T-helper 17 cell (primary cell): ENCODE measurements at regions not wholly inside any gene's neighbourhood (a gene's known extent, or its start where the extent isn't known, plus 50 kb on each side); places are given as distances from the start of the nearest gene placed in this dataset.

Experiments used
- ATAC-seq: fragments of 150-1000 bp; cut with Tn5 transposase; 2 replicates; pipeline ENCODE4 v1.10.0; 2021; ENCODE audit warnings: mild to moderate bottlenecking, moderate library complexity
- DNase-seq, 3 donors: peaks; one replicate each; pipeline versions ENCODE4 v3.0.0 to v3.0.0-alpha.2; 2020 to 2021
- H3K9me3 ChIP-seq: one replicate; pipeline ENCODE4 v1.7.0; 2013; ENCODE audit warnings: low read length, mild to moderate bottlenecking; ENCODE audit not compliant: control insufficient read depth, poor library complexity, severe bottlenecking
- H3K27ac Mint-ChIP-seq: one replicate; pipeline ENCODE4 v1.8.0; 2022; ENCODE audit warnings: mild to moderate bottlenecking, moderate library complexity, mixed read lengths
- H3K27me3 Mint-ChIP-seq: one replicate; pipeline ENCODE4 v1.8.0; 2022; ENCODE audit warnings: mixed read lengths
- H3K36me3 Mint-ChIP-seq: one replicate; pipeline ENCODE4 v1.8.0; 2022; ENCODE audit warnings: low read depth, mixed read lengths
- H3K4me1 Mint-ChIP-seq: one replicate; pipeline ENCODE4 v1.8.0; 2022; ENCODE audit warnings: mild to moderate bottlenecking, mixed read lengths
- H3K4me3 Mint-ChIP-seq: one replicate; pipeline ENCODE4 v1.8.0; 2022; ENCODE audit warnings: mild to moderate bottlenecking, moderate library complexity, mixed read lengths

DNA sequence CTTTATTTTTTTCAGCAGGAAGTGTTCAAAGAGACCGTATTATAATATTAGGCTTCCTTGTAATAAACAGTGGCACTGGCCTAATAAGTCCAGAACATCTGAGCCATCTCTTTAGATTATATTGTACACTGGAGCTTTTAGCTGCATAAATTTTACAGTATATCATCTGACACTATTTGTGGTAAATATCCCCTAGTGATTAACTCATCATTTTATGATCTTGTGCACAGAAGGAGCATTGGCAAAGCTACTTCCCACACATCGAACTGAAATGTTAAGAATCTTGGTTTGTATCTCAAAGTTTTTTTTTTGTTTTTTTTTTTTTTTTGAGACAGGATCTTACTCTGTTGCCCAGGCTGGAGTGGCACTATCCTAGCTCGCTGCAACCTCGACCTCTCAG is 162.7 kb downstream of the HIPK3 start:
- Mint-ChIP-seq H3K27ac (no peak overlapping the region), H3K4me3 (no peak overlapping the region), H3K36me3 (peaks cover 3% of the 10 kb centered on the region)

DNA sequence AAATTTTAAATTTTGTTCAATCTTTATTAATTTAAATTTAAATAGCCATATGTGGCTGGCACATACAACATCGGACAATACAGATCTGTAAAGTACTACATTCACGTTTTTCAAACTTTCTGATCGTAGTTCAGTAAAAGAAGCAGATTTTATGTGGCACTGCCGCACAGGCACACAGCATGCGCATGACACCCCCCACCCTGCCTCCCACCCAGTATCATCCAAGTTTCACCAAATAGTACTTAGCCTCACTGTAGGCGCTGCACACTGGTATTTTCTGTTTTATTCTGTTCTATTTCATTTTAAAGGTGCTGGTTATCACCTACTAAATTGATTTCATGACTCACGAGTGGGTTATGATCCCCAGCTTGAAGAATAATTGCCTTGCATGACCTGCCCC is 159.9 kb downstream of the HIPK3 start:
- Mint-ChIP-seq H3K27ac (no peak overlapping the region), H3K27me3 (peaks cover 58% of the 10 kb centered on the region), H3K4me1 (no peaks in the 10 kb centered on the region), H3K4me3 (no peak overlapping the region), H3K36me3 (peaks cover 2% of the 10 kb centered on the region)
- DNase-seq (no peak), ATAC-seq (no peak)
- no peaks in the 10 kb centered on the region for H3K9me3 ChIP-seq

More for the DNA sequence above, 162.7 kb downstream of the HIPK3 start:
- no peak for DNase-seq
- H3K4me1 Mint-ChIP-seq = no peaks in the 10 kb centered on the region
- H3K9me3 ChIP-seq = no peaks in the 10 kb centered on the region
- H3K27me3 Mint-ChIP-seq = peaks cover 53% of the 10 kb centered on the region
- ATAC-seq = no peak

DNA sequence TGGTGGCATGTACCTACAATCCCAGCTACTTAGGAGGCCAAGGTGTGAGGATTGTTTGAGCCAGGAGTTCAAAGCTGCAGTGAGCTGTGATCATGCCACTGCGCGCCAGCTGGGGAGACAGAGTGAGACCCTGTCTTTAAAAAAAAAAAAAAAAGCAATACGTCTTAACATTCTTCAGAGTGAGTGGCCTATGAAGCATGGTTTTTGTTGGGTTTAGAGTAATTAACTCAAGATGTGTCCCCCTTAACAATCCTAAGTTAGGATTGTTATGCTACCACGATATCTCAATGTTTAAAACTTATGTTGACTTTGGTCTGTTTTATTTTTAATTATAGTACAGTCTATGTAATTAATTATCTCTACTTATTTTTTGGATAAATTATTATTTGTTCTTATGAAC is 156.1 kb downstream of the HIPK3 start:
- ATAC-seq = no peak
- Mint-ChIP-seq H3K4me3 (no peak overlapping the region), H3K27ac (no peak overlapping the region), H3K36me3 (peaks cover 2% of the 10 kb centered on the region), H3K27me3 (peaks cover 64% of the 10 kb centered on the region), H3K4me1 (no peaks in the 10 kb centered on the region)
- no peak for DNase-seq
- H3K9me3 ChIP-seq = no peaks in the 10 kb centered on the region

DNA sequence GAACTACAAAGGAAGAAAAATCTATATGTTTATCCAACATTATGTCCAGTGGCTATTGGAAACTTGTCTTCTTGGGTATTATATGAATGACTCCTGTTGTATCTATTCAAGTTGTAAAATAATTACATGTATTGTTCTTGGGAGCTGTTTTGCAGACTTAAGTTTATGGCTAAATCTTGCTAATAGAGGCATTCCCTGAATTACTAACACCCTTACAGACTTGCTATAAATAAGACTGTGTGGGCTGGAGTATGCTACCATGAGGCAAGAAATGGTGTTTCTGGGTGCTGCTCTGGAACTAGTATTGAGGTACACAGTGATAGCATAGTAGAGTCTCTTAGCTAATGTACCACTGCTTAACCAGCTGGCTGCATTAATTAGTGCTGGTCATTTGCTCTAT is 155.1 kb downstream of the HIPK3 start:
- DNase-seq (no peak), ATAC-seq (no peak)
- H3K27me3 Mint-ChIP-seq = peaks cover 62% of the 10 kb centered on the region
- H3K27ac Mint-ChIP-seq = no peak overlapping the region
- H3K9me3 ChIP-seq = no peaks in the 10 kb centered on the region
- H3K36me3 Mint-ChIP-seq = peaks cover 2% of the 10 kb centered on the region
- no peak overlapping the region for H3K4me3 Mint-ChIP-seq
- no peaks in the 10 kb centered on the region for H3K4me1 Mint-ChIP-seq

DNA sequence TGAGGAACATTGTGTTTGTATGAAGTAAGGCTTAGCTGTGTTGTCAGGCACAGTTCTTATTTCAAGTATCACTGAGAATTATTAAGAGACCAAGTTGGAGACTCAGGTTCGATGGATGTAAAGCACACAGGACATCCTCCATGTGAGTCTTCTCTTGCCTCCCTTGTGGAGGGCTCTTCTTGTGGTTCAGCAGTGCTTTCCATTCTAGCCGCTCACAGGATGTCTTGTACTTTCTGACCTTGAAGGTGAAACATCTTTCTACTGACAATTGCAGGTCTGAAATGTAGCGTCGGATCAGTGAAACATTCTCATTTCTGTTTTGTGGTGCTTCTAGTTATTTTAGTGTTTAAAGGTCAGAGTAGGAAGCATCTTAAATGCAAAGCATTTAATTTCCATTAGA is 154.6 kb downstream of the HIPK3 start:
- H3K27ac Mint-ChIP-seq = no peak overlapping the region
- DNase-seq (no peak), ATAC-seq (no peak)
- no peaks in the 10 kb centered on the region for H3K4me1 Mint-ChIP-seq
- H3K27me3 Mint-ChIP-seq = peaks cover 61% of the 10 kb centered on the region
- H3K4me3 Mint-ChIP-seq = no peak overlapping the region
- H3K36me3 Mint-ChIP-seq = peaks cover 2% of the 10 kb centered on the region
- no peaks in the 10 kb centered on the region for H3K9me3 ChIP-seq

DNA sequence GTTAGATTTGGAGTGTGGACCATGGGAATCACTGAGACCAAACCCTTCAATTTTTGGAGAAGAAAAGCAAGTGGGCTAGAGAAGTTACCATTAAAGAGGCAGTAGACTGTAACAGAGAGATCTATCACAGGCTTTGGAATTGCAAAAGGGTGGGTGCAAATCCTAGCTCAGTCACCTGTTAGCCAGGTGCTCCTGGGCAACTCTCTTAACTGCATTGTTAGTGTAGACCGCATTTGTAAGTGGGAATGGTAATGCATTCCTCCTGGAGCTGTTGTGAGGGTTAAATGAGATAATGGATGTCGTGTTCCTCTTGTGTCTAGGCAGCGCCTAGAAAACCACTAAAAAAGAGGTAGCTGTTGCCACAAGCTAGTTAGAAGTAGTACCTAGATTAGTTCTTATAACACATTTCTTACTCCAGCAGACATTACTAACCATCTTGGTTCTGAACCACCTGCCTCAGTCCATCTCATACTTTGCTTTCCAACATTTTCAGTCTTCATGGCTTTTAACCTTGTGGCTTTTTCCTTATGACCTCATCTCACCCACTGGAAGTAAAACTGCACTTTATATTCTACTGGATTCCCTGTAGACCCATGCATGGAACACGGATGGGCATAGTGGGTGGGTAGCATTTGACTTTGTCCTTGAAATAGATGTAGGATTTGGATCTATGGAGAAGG is 153.0 kb downstream of the HIPK3 start:
- H3K4me1 Mint-ChIP-seq = no peaks in the 10 kb centered on the region
- DNase-seq (no peak), ATAC-seq (no peak)
- peaks cover 2% of the 10 kb centered on the region for H3K36me3 Mint-ChIP-seq
- H3K9me3 ChIP-seq = no peaks in the 10 kb centered on the region
- no peak overlapping the region for H3K27ac Mint-ChIP-seq
- H3K4me3 Mint-ChIP-seq = no peak overlapping the region
- peaks cover 54% of the 10 kb centered on the region for H3K27me3 Mint-ChIP-seq
